Stomach (tissue), 8 donors: ENCODE measurements at regions not wholly inside any gene's neighbourhood (a gene's known extent, or its start where the extent isn't known, plus 50 kb on each side); places are given as distances from the start of the nearest gene placed in this dataset.

Experiments used
- DNase-seq, 2 donors: peaks; one replicate each; pipeline versions ENCODE4 v3.0.0 to v3.0.0-alpha.2; 2013 to 2019
- H3K27ac ChIP-seq, 5 donors: fragments of 200-600 bp in 4 of 5; sonication (generic) in 4 of 5; one replicate each; pipeline ENCODE4 v1.5.1; 2013 to 2019; ENCODE audit warnings: mild to moderate bottlenecking in 1 of 5, moderate library complexity in 1 of 5
- H3K27me3 ChIP-seq, 3 donors: fragments of 200-600 bp; sonication (generic); one replicate each; pipeline ENCODE4 v1.5.1; 2017 to 2019; ENCODE audit warnings: mixed run types in 1 of 3
- H3K36me3 ChIP-seq, 4 donors: fragments of 200-600 bp; sonication (generic); 1 replicate in 3 of 4; 2 replicates in 1 of 4; pipeline ENCODE4 v1.5.1; 2016 to 2019
- H3K4me1 ChIP-seq, 4 donors: fragments of 200-600 bp; sonication (generic); one replicate each; pipeline ENCODE4 v1.5.1; 2016 to 2019
- H3K4me3 ChIP-seq, 4 donors: fragments of 200-600 bp; sonication (generic) in 3 of 4; one replicate each; pipeline ENCODE4 v1.5.1; 2016 to 2019; ENCODE audit warnings: mild to moderate bottlenecking in 1 of 4
- H3K9me3 ChIP-seq, 4 donors: fragments of 200-600 bp; sonication (generic); one replicate each; pipeline ENCODE4 v1.5.1; 2016 to 2019
- CTCF ChIP-seq, 7 experiments: fragments of 450-650 bp in 4 of 7; fragments of 200-600 bp in 3 of 7; sonication (generic) in 3 of 7; IDR thresholded peaks; one replicate each; pipeline ENCODE4 v1.5.1; 2016 to 2019; ENCODE audit warnings: antibody characterized with exemption in 7 of 7, control low read depth in 2 of 7, mild to moderate bottlenecking in 1 of 7
- EP300 ChIP-seq: sonication (generic); formaldehyde crosslinking; IDR thresholded peaks from one replicate; pipeline ENCODE4 v1.6.1; 2017; ENCODE audit warnings: antibody characterized with exemption
- POLR2A ChIP-seq, 4 donors: fragments of 450-650 bp; IDR thresholded peaks; one replicate each; pipeline ENCODE4 v1.6.1; 2016; ENCODE audit warnings: antibody characterized with exemption in 4 of 4, control low read depth in 2 of 4, mild to moderate bottlenecking in 1 of 4, moderate library complexity in 1 of 4
- POLR2AphosphoS5 ChIP-seq, 3 donors: sonication (generic); formaldehyde crosslinking; IDR thresholded peaks; one replicate each; pipeline ENCODE4 v1.6.1; 2016; ENCODE audit warnings: antibody characterized with exemption in 3 of 3
- WGBS, 5 donors: extraction: QIAGEN DNeasy Blood & Tissue Kit in 3 of 5; methylation state at CpG; one replicate each; pipeline versions ENCODE4 v1.1.5 to v1.1.7; 2013 to 2018; 5-methylcytosine and 5-hydroxymethylcytosine counted together
- intact Hi-C: fragments of 100-400 bp; cut with DNase I; formaldehyde crosslinking; loops from one replicate; pipeline ENCODE4 v1.15.1; 2023; ENCODE audit warnings: low total_unique reads
- donor health status: healthy with polysubstance abuse.
- donor health status: Bipolar disorder and iron deficiency.
- donor health status: healthy.

DNA sequence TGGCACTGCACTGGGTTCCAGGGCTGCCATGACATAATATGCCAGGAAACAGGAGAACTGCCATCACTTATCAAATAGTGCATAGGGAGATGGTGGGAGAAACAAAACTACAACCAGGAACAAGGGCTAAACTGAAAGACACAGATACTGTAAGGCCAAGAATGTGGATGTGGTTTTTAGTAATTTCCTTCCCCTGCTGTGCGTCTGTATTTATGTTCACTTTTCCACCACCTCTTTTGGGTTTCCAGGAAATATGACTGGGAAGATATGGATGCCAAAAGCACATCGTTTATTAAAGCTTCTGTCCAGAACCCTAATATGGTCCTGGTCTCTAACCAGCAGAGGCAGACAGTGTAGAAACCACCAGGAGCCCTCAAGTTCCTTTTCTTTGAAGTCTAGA is 759.7 kb upstream of the FANCL start:
- no peak overlapping the region for H3K27ac ChIP-seq
- no peaks in the 10 kb centered on the region for H3K4me1 ChIP-seq
- no peaks in the 10 kb centered on the region for H3K9me3 ChIP-seq
- no peaks in the 10 kb centered on the region for H3K27me3 ChIP-seq
- no peak for DNase-seq
- WGBS, 5 donors = 47 to 65% (median 54%) methylated on average over 2 of the region's 2 CpGs
- TF ChIP-seq CTCF (IDR thresholded peaks at IDR 0.05) (no peak), POLR2A (IDR thresholded peaks at IDR 0.05) (no peak), EP300 (no peak), POLR2AphosphoS5 (IDR thresholded peaks at IDR 0.05) (no peak)
- H3K4me3 ChIP-seq = no peak overlapping the region
- H3K36me3 ChIP-seq = no peaks in the 10 kb centered on the region
- intact Hi-C loops = no loop called here

DNA sequence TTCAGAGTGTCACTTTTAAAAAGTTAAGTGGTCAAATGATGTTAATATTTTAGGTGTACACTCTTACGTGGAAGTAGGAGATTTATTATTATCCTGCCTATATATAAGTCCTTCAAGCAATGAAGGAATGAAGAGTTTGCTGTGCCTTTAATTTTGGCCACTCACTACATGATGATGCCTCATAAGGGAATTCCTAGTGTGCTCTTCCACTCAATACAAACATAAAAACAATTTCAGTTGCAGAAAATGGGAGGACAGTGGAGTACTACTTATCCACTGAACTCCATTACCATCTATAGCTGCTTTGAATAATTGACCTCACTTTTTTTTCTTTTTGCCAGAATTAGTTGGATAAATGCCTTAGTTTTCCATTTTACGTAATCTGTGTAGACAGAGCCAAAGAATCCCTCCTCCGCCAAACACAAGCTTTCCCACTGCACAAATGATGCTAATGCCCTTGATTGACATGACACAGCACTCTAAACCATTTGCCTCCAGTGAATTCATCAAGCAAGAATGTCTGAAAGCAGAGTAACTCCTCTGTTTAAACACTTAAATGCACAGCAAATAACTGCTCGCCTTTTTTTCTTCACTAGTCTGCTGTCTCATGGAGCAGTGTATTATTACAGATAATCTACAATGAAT is 751.1 kb upstream of the FANCL start:
- no peak overlapping the region for H3K4me3 ChIP-seq
- no peaks in the 10 kb centered on the region for H3K36me3 ChIP-seq
- intact Hi-C loops = no loop called here
- 38 to 61% (median 44%) methylated on average over 4 of the region's 4 CpGs for WGBS, 5 donors
- H3K27me3 ChIP-seq = no peaks in the 10 kb centered on the region
- no peak overlapping the region for H3K27ac ChIP-seq
- H3K4me1 ChIP-seq = no peaks in the 10 kb centered on the region
- DNase-seq = peak in 1 of 2 donors; percentile 66
- H3K9me3 ChIP-seq = no peaks in the 10 kb centered on the region
- no peak for TF ChIP-seq CTCF (IDR thresholded peaks at IDR 0.05)
- no peak for TF ChIP-seq POLR2AphosphoS5 (IDR thresholded peaks at IDR 0.05)
- no peak for TF ChIP-seq POLR2A (IDR thresholded peaks at IDR 0.05)
- TF ChIP-seq EP300 = no peak

DNA sequence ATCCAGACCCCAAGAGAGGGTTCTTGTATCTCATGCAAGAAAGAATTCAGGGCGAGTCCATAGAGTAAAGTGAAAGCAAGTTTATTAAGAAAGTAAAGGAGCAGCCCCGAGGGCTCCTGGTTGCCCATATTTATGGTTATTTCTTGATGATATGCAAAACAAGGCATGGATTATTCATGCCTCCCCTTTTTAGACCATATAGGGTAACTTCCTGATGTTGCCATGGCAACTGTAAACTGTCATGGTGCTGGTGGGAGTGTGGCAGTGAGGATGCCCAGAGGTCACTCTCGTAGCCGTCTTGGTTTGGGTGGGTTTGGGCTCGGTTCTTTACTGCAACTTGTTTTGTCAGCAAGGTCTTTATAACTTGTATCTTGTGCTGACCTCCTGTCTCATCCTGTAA is 750.2 kb upstream of the FANCL start:
- no peaks in the 10 kb centered on the region for H3K36me3 ChIP-seq
- no peak overlapping the region for H3K27ac ChIP-seq
- H3K27me3 ChIP-seq = no peaks in the 10 kb centered on the region
- TF ChIP-seq POLR2AphosphoS5 (IDR thresholded peaks at IDR 0.05) (no peak), CTCF (IDR thresholded peaks at IDR 0.05) (no peak), EP300 (no peak), POLR2A (IDR thresholded peaks at IDR 0.05) (no peak)
- DNase-seq = no peak
- H3K9me3 ChIP-seq = no peaks in the 10 kb centered on the region
- intact Hi-C loops = no loop called here
- 70 to 75% (median 71%) methylated on average over 5 of the region's 5 CpGs for whole genome bisulfite sequencing, 5 donors
- no peaks in the 10 kb centered on the region for H3K4me1 ChIP-seq
- no peak overlapping the region for H3K4me3 ChIP-seq

GRCh38 chr2:58985541-58985940 is 744.4 kb upstream of the FANCL start:
- WGBS, 5 donors = 69 to 77% (median 73%) methylated on average over 2 of the region's 2 CpGs
- Histone ChIP-seq H3K4me1 (no peaks in the 10 kb centered on the region), H3K9me3 (no peaks in the 10 kb centered on the region), H3K27ac (no peak overlapping the region), H3K27me3 (no peaks in the 10 kb centered on the region), H3K4me3 (no peak overlapping the region), H3K36me3 (no peaks in the 10 kb centered on the region)
- TF ChIP-seq POLR2A (IDR thresholded peaks at IDR 0.05) (no peak), POLR2AphosphoS5 (IDR thresholded peaks at IDR 0.05) (no peak), EP300 (no peak), CTCF (IDR thresholded peaks at IDR 0.05) (no peak)
- intact Hi-C loops = no loop called here
- DNase-seq = no peak
